DOHH2 (cell line): ENCODE measurements at regions not wholly inside any gene's neighbourhood (a gene's known extent, or its start where the extent isn't known, plus 50 kb on each side); places are given as distances from the start of the nearest gene placed in this dataset.

Experiments used
- H3F3A ChIP-seq: fragments of 200-600 bp; sonication (generic), shearing (Covaris generic); 2 replicates; pipeline ENCODE4 v1.6.0; 2016; ENCODE audit warnings: antibody characterized with exemption, mild to moderate bottlenecking; ENCODE audit not compliant: control insufficient read depth, insufficient read depth
- H3K27ac ChIP-seq: fragments of 200-600 bp; sonication (generic); 2 replicates; pipeline ENCODE4 v1.5.1; 2014; ENCODE audit warnings: low read depth, mild to moderate bottlenecking, low read length, moderate library complexity
- H3K27me3 ChIP-seq: fragments of 200-600 bp; sonication (generic); 2 replicates; pipeline ENCODE4 v1.6.1; 2014; ENCODE audit warnings: mild to moderate bottlenecking, low read length, mixed read lengths; ENCODE audit not compliant: control insufficient read depth
- H3K36me3 ChIP-seq: fragments of 200-600 bp; sonication (generic); 2 replicates; pipeline ENCODE4 v1.6.1; 2014; ENCODE audit warnings: mild to moderate bottlenecking, low read length, moderate library complexity, mixed read lengths; ENCODE audit not compliant: control insufficient read depth
- H3K4me1 ChIP-seq: fragments of 200-600 bp; sonication (generic); 2 replicates; pipeline ENCODE4 v1.6.1; 2014; ENCODE audit warnings: mild to moderate bottlenecking, low read length, mixed read lengths; ENCODE audit not compliant: control insufficient read depth
- H3K4me2 ChIP-seq: fragments of 200-600 bp; sonication (generic); 2 replicates; pipeline ENCODE4 v1.6.0; 2014; ENCODE audit warnings: mild to moderate bottlenecking, low read length, moderate library complexity
- H3K4me3 ChIP-seq: fragments of 200-600 bp; sonication (generic); 2 replicates; pipeline ENCODE4 v1.5.1; 2014; ENCODE audit warnings: mild to moderate bottlenecking, low read length, mixed read lengths
- H3K79me2 ChIP-seq: fragments of 200-600 bp; sonication (generic); 2 replicates; pipeline ENCODE4 v1.6.1; 2014; ENCODE audit warnings: mild to moderate bottlenecking, low read length, mixed read lengths; ENCODE audit not compliant: control insufficient read depth
- H3K9me2 ChIP-seq: fragments of 200-600 bp; sonication (generic); replicated peaks from 2 replicates; pipeline ENCODE4 v1.6.1; 2014; ENCODE audit warnings: mild to moderate bottlenecking, low read length, mixed read lengths; ENCODE audit not compliant: control insufficient read depth
- H3K9me3 ChIP-seq: fragments of 200-600 bp; sonication (generic); 2 replicates; pipeline ENCODE4 v1.6.1; 2014; ENCODE audit warnings: antibody characterized with exemption, low read length, mixed read lengths; ENCODE audit not compliant: control insufficient read depth, insufficient read depth
- H4K20me1 ChIP-seq: fragments of 200-600 bp; sonication (generic); 2 replicates; pipeline ENCODE4 v1.6.0; 2014; ENCODE audit warnings: low read depth, mild to moderate bottlenecking, antibody characterized with exemption, low read length, moderate library complexity; ENCODE audit not compliant: control insufficient read depth, insufficient read depth
- EZH2phosphoT487 ChIP-seq: fragments of 200-600 bp; sonication (generic); IDR thresholded peaks from 2 replicates; pipeline ENCODE4 v1.6.1; 2017; ENCODE audit warnings: borderline replicate concordance, mild to moderate bottlenecking, antibody characterized with exemption, low read length, moderate library complexity, mixed read lengths
- TF ChIP-seq, protein P1 (sequence below): fragments of 200-600 bp; sonication (generic); IDR thresholded peaks from one replicate; pipeline ENCODE4 v1.5.1; 2014; ENCODE audit warnings: antibody characterized with exemption, mild to moderate bottlenecking, low read depth, low read length; ENCODE audit not compliant: poor library complexity, severe bottlenecking

DNA sequence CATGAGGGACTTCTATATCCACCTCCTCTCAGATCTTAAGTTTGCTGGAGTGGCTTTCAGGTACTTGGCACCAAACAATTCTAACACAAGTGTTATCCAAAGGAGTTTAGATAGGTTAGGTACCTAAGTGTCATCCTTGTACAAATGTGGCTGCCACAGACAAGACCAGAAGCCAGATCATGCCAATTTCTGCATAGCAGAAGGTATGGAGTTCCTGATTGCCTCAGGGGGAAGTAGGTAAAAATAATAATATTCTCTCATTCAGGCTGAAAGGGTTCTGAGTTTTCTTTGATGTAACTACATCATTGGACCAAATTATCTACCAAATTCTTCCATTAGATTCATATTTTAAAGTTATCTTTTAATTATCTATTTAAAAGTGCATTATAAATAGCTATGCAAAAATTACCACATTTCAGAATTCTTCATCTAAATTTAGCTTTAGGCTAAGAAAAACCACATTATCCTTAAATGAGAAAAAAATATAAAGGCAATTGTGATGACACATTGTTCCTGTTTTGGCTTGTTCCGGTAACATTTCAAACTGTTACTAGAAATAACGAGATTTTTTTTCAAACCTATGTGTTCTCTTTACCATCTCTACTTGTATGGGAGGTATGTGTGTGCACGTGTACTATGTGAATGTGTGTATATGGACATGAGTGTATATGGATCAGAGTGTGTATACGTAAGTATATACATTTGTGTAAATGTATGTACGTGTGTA, 66.2 kb upstream of the POU2AF2 start:
- H3K4me2 ChIP-seq = peak overlapping the region; percentile 77
- H3K4me3 ChIP-seq = peak overlapping the region; percentile 62
- no peaks in the 10 kb centered on the region for H3K27me3 ChIP-seq

DNA sequence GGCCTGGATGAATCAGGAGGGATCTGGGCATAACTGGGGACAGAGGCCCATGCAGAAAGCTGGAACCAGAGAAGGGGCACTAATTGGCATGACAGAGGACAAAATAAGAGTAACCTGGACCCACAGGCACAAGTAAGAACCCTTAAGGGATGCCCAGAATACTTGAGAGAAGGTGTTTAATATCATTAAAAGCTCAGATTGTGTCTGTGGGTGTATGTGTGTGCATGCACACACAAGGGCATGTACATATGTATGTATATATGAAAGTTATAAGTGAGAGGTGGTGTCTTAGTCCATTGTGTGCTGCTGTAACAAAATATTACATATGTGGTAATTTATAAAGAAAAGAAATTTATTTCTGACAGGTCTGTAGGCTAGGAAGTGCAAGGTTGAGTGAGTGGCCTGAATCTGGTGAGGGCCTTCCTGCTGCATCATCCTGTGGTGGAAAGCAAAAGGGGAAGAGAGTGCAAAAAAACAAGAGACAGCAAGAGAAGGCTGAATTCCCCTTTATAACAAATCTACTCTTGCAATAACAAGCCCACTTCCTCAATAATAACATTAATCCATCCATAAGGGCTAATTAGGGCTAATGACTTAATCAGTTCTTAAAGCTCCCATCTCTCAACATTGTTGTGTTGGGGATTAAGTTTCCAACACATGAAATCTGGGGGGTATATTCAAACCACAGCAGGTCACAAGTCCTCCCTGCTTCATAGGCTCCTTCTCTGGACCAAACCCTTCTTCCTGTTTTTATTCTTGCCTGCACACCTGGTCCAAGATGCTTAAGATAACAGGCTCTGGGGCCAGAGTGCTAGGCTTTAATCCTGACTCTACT, 68.3 kb upstream of the POU2AF2 start:
- Histone ChIP-seq H3K36me3 (peaks cover 19% of the 10 kb centered on the region), H3K4me3 (peak overlapping the region; percentile 62), H3K79me2 (no peaks in the 10 kb centered on the region), H3K27me3 (no peaks in the 10 kb centered on the region), H3K9me2 (no peaks in the 10 kb centered on the region), H3K4me2 (peak overlapping the region; percentile 77), H4K20me1 (no peaks in the 10 kb centered on the region), H3K27ac (peak overlapping the region; percentile 96), H3K9me3 (peaks cover 9% of the 10 kb centered on the region; the same call in 1 of the 2 replicates), H3K4me1 (peaks cover 70% of the 10 kb centered on the region), H3F3A (peaks cover 31% of the 10 kb centered on the region)
- TF ChIP-seq, protein P1, sequence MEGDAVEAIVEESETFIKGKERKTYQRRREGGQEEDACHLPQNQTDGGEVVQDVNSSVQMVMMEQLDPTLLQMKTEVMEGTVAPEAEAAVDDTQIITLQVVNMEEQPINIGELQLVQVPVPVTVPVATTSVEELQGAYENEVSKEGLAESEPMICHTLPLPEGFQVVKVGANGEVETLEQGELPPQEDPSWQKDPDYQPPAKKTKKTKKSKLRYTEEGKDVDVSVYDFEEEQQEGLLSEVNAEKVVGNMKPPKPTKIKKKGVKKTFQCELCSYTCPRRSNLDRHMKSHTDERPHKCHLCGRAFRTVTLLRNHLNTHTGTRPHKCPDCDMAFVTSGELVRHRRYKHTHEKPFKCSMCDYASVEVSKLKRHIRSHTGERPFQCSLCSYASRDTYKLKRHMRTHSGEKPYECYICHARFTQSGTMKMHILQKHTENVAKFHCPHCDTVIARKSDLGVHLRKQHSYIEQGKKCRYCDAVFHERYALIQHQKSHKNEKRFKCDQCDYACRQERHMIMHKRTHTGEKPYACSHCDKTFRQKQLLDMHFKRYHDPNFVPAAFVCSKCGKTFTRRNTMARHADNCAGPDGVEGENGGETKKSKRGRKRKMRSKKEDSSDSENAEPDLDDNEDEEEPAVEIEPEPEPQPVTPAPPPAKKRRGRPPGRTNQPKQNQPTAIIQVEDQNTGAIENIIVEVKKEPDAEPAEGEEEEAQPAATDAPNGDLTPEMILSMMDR = no peak
- TF ChIP-seq EZH2phosphoT487 = no peak

More for the DNA sequence above, 66.2 kb upstream of the POU2AF2 start:
- H3K9me3 ChIP-seq = peaks cover 9% of the 10 kb centered on the region; the same call in 1 of the 2 replicates
- peaks cover 19% of the 10 kb centered on the region for H3K36me3 ChIP-seq
- H3K79me2 ChIP-seq = no peaks in the 10 kb centered on the region
- no peaks in the 10 kb centered on the region for H4K20me1 ChIP-seq
- peak overlapping the region; percentile 96 for H3K27ac ChIP-seq
- H3F3A ChIP-seq = peaks cover 31% of the 10 kb centered on the region
- TF ChIP-seq EZH2phosphoT487 = no peak
- TF ChIP-seq, protein P1 = no peak
- H3K9me2 ChIP-seq = no peaks in the 10 kb centered on the region
- H3K4me1 ChIP-seq = peaks cover 65% of the 10 kb centered on the region

DNA sequence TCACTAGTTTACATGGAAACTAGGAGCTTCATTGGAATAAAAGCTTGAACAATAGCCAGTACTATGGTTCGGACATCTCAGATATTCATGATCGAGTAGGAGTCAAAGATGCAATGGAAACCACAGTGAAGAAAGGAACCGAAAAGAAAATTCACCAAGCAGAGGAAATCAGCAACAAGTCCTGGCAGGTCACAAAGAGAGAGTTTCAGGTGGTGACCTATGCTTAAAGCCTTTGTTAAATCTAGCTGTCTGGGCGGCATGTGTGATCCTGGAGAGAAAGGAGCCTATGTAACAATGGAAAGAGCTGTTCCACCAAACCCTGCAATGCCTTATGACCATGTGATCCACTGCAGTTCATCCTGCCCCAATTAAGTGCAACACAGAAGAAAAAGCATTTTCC, 68.9 kb upstream of the POU2AF2 start:
- H3K9me2 ChIP-seq = no peaks in the 10 kb centered on the region
- H3K79me2 ChIP-seq = no peaks in the 10 kb centered on the region
- H4K20me1 ChIP-seq = no peaks in the 10 kb centered on the region
- H3K27ac ChIP-seq = peak overlapping the region; percentile 96
- H3K36me3 ChIP-seq = peaks cover 19% of the 10 kb centered on the region
- no peak for TF ChIP-seq EZH2phosphoT487
- TF ChIP-seq, protein P1 = no peak
- H3K27me3 ChIP-seq = no peaks in the 10 kb centered on the region
- peak overlapping the region; percentile 77 for H3K4me2 ChIP-seq
- H3K4me1 ChIP-seq = peaks cover 70% of the 10 kb centered on the region
- H3F3A ChIP-seq = peaks cover 31% of the 10 kb centered on the region
- H3K9me3 ChIP-seq = peaks cover 9% of the 10 kb centered on the region; the same call in 1 of the 2 replicates
- H3K4me3 ChIP-seq = peak overlapping the region; percentile 62
